Liver (tissue), 8 donors: ENCODE measurements at regions not wholly inside any gene's neighbourhood (a gene's known extent, or its start where the extent isn't known, plus 50 kb on each side); places are given as distances from the start of the nearest gene placed in this dataset.

Experiments used
- DNase-seq: peaks from one replicate; pipeline ENCODE4 v3.0.0-alpha.2; 2017; ENCODE audit warnings: low spot score
- H3K27ac ChIP-seq, 2 donors: one replicate each; pipeline ENCODE4 v1.7.0; 2013; ENCODE audit warnings: inconsistent platforms in 2 of 2, low read length in 2 of 2, control low read depth in 1 of 2, low read depth in 1 of 2, mild to moderate bottlenecking in 1 of 2
- H3K27me3 ChIP-seq, 4 donors: one replicate each; pipeline versions ENCODE4 v1.6.1 to v1.7.0; 2013; ENCODE audit warnings: low read length in 3 of 4, inconsistent platforms in 1 of 4, mild to moderate bottlenecking in 1 of 4, moderate library complexity in 1 of 4; ENCODE audit not compliant: control insufficient read depth in 4 of 4, insufficient read depth in 4 of 4
- H3K36me3 ChIP-seq, 4 donors: one replicate each; pipeline versions ENCODE4 v1.6.1 to v1.7.0; 2013; ENCODE audit warnings: low read length in 3 of 4, mild to moderate bottlenecking in 3 of 4, low read depth in 1 of 4, moderate library complexity in 1 of 4; ENCODE audit not compliant: control insufficient read depth in 4 of 4, insufficient read depth in 3 of 4
- H3K4me1 ChIP-seq, 4 donors: one replicate each; pipeline versions ENCODE4 v1.6.1 to v1.7.0; 2013; ENCODE audit warnings: low read length in 3 of 4, mild to moderate bottlenecking in 3 of 4, moderate library complexity in 1 of 4; ENCODE audit not compliant: control insufficient read depth in 4 of 4, insufficient read depth in 4 of 4
- H3K4me3 ChIP-seq, 3 donors: one replicate each; pipeline versions ENCODE4 v1.6.1 to v1.7.0; 2013; ENCODE audit warnings: low read length in 3 of 3, control low read depth in 1 of 3, low read depth in 1 of 3, mild to moderate bottlenecking in 1 of 3
- H3K9ac ChIP-seq, 2 donors: one replicate each; pipeline ENCODE4 v1.7.0; 2013; ENCODE audit warnings: low read length in 2 of 2, mild to moderate bottlenecking in 2 of 2, moderate library complexity in 2 of 2, control low read depth in 1 of 2, low read depth in 1 of 2
- H3K9me3 ChIP-seq, 4 donors: one replicate each; pipeline versions ENCODE4 v1.6.1 to v1.7.0; 2013; ENCODE audit warnings: low read length in 3 of 4; ENCODE audit not compliant: control insufficient read depth in 4 of 4
- ATF3 ChIP-seq: IDR thresholded peaks from 2 replicates; pipeline ENCODE4 v1.6.1; 2016; ENCODE audit warnings: antibody characterized with exemption
- EGR1 ChIP-seq, 2 donors: IDR thresholded peaks; 2 replicates each; pipeline ENCODE4 v1.6.1; 2016 to 2018; ENCODE audit warnings: antibody characterized with exemption in 2 of 2, low read depth in 2 of 2
- FOXA1 ChIP-seq: IDR thresholded peaks from 2 replicates; pipeline ENCODE4 v1.6.1; 2016; ENCODE audit warnings: antibody characterized with exemption
- FOXA2 ChIP-seq: IDR thresholded peaks from 2 replicates; pipeline ENCODE4 v1.6.1; 2016; ENCODE audit warnings: antibody characterized with exemption
- GABPA ChIP-seq, 2 donors: IDR thresholded peaks in 1 of 2; conservative IDR thresholded peaks in 1 of 2; 2 replicates each; pipeline ENCODE4 v1.6.1; 2016; ENCODE audit warnings: antibody characterized with exemption in 2 of 2, mild to moderate bottlenecking in 1 of 2, moderate library complexity in 1 of 2
- HNF4A ChIP-seq, 2 donors: conservative IDR thresholded peaks; 2 replicates each; pipeline ENCODE4 v1.6.1; 2016; ENCODE audit warnings: antibody characterized with exemption in 2 of 2, mild to moderate bottlenecking in 2 of 2
- HNF4G ChIP-seq: IDR thresholded peaks from 2 replicates; pipeline ENCODE4 v1.6.1; 2016; ENCODE audit warnings: antibody characterized with exemption
- JUND ChIP-seq, 2 donors: IDR thresholded peaks; 2 replicates each; pipeline ENCODE4 v1.6.1; 2016; ENCODE audit warnings: antibody characterized with exemption in 2 of 2
- MAX ChIP-seq: IDR thresholded peaks from 2 replicates; pipeline ENCODE4 v1.6.1; 2016; ENCODE audit warnings: antibody characterized with exemption
- NR2F2 ChIP-seq: IDR thresholded peaks from 2 replicates; pipeline ENCODE4 v1.6.1; 2016; ENCODE audit warnings: antibody characterized with exemption
- RAD21 ChIP-seq, 2 donors: IDR thresholded peaks; 2 replicates each; pipeline ENCODE4 v1.6.1; 2016; ENCODE audit warnings: antibody characterized with exemption in 2 of 2, mild to moderate bottlenecking in 2 of 2
- SP1 ChIP-seq: IDR thresholded peaks from 2 replicates; pipeline ENCODE4 v1.6.1; 2018; ENCODE audit warnings: antibody characterized with exemption, mild to moderate bottlenecking
- TAF1 ChIP-seq: conservative IDR thresholded peaks from 2 replicates; pipeline ENCODE4 v1.6.1; 2016; ENCODE audit warnings: antibody characterized with exemption, mild to moderate bottlenecking
- ZBTB33 ChIP-seq: IDR thresholded peaks from 2 replicates; pipeline ENCODE4 v1.6.1; 2016; ENCODE audit warnings: antibody characterized with exemption
- WGBS: extraction: QIAGEN DNeasy Blood & Tissue Kit; methylation state at CpG from one replicate; pipeline ENCODE4 v1.1.7; 2013; 5-methylcytosine and 5-hydroxymethylcytosine counted together
- TF ChIP-seq, protein P1 (sequence below): IDR thresholded peaks from 2 replicates; pipeline ENCODE4 v1.6.1; 2016; ENCODE audit warnings: antibody characterized with exemption, mild to moderate bottlenecking
- TF ChIP-seq, protein P2 (sequence below): fragments of 150-350 bp; IDR thresholded peaks from 2 replicates; pipeline ENCODE4 v1.5.1; 2017; ENCODE audit warnings: improper control_type of control experiment, low read depth, low read length; ENCODE audit not compliant: missing input control
- donor health status: healthy.
- donor health status: healthy.
- donor health status: healthy.
- donor health status: healthy.
- donor health status: healthy.

DNA sequence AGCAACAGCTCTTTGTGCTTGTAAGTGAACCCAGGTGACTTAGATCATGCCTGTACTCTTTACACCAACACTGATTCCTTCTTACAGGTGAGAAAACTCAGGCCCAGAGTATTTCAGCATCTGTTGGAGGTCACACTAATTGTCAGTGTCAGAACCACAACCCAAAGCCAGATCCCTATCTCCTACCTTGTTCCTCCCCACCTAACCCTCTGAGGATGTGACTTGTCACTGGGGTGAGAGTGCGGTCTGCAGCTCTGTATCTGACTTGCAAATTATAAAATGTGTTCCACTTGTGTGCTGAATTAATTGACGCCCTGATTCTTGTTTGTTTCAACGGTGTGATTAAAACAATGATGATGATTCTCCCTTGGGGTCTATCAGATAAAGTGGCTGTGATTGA, 232.5 kb upstream of the KCNG1 start (continued):
- TF ChIP-seq MAX (no peak), SP1 (no peak), NR2F2 (no peak), FOXA1 (no peak), HNF4A (conservative IDR thresholded peaks at IDR 0.05) (no peak), TAF1 (no peak), HNF4G (no peak)

- Histone ChIP-seq H3K9me3 (no peaks in the 10 kb centered on the region), H3K27ac (no peak overlapping the region), H3K9ac (no peak overlapping the region), H3K4me1 (no peaks in the 10 kb centered on the region), H3K36me3 (no peaks in the 10 kb centered on the region), H3K27me3 (peaks cover 0 to 10% (median 3%) of the 10 kb centered on the region in 4 donors), H3K4me3 (no peak overlapping the region)
- no peak for DNase-seq
- TF ChIP-seq NR2F2 (no peak), RAD21 (IDR thresholded peaks at IDR 0.05) (no peak), ATF3 (no peak), EGR1 (IDR thresholded peaks at IDR 0.05; ENCODE audit: low read depth in 2 of 2) (no peak), FOXA2 (no peak), MAX (no peak), FOXA1 (no peak), JUND (IDR thresholded peaks at IDR 0.05) (no peak), SP1 (no peak), GABPA (IDR thresholded peaks at IDR 0.05 in 1 of 2, conservative IDR thresholded peaks at IDR 0.05 in 1 of 2) (no peak), ZBTB33 (no peak), HNF4G (no peak), TAF1 (no peak)
- TF ChIP-seq, protein P1, sequence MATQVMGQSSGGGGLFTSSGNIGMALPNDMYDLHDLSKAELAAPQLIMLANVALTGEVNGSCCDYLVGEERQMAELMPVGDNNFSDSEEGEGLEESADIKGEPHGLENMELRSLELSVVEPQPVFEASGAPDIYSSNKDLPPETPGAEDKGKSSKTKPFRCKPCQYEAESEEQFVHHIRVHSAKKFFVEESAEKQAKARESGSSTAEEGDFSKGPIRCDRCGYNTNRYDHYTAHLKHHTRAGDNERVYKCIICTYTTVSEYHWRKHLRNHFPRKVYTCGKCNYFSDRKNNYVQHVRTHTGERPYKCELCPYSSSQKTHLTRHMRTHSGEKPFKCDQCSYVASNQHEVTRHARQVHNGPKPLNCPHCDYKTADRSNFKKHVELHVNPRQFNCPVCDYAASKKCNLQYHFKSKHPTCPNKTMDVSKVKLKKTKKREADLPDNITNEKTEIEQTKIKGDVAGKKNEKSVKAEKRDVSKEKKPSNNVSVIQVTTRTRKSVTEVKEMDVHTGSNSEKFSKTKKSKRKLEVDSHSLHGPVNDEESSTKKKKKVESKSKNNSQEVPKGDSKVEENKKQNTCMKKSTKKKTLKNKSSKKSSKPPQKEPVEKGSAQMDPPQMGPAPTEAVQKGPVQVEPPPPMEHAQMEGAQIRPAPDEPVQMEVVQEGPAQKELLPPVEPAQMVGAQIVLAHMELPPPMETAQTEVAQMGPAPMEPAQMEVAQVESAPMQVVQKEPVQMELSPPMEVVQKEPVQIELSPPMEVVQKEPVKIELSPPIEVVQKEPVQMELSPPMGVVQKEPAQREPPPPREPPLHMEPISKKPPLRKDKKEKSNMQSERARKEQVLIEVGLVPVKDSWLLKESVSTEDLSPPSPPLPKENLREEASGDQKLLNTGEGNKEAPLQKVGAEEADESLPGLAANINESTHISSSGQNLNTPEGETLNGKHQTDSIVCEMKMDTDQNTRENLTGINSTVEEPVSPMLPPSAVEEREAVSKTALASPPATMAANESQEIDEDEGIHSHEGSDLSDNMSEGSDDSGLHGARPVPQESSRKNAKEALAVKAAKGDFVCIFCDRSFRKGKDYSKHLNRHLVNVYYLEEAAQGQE: no peak
- TF ChIP-seq, protein P2, sequence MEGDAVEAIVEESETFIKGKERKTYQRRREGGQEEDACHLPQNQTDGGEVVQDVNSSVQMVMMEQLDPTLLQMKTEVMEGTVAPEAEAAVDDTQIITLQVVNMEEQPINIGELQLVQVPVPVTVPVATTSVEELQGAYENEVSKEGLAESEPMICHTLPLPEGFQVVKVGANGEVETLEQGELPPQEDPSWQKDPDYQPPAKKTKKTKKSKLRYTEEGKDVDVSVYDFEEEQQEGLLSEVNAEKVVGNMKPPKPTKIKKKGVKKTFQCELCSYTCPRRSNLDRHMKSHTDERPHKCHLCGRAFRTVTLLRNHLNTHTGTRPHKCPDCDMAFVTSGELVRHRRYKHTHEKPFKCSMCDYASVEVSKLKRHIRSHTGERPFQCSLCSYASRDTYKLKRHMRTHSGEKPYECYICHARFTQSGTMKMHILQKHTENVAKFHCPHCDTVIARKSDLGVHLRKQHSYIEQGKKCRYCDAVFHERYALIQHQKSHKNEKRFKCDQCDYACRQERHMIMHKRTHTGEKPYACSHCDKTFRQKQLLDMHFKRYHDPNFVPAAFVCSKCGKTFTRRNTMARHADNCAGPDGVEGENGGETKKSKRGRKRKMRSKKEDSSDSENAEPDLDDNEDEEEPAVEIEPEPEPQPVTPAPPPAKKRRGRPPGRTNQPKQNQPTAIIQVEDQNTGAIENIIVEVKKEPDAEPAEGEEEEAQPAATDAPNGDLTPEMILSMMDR: no peak
- WGBS: 36% methylated on average over 1 of the region's 1 CpG
These were observed 230.4 kb upstream of the KCNG1 start for GRCh38 chr20:51253280-51253679.
